CD4-positive, alpha-beta T cell treated with Interleukin-6 for 4 hours (primary cell): ENCODE measurements at regions not wholly inside any gene's neighbourhood (a gene's known extent, or its start where the extent isn't known, plus 50 kb on each side); places are given as distances from the start of the nearest gene placed in this dataset.

Experiments used
- DNase-seq: peaks from one replicate; pipeline ENCODE4 v3.0.0-alpha.2; 2020; ENCODE audit warnings: mixed read lengths

DNA sequence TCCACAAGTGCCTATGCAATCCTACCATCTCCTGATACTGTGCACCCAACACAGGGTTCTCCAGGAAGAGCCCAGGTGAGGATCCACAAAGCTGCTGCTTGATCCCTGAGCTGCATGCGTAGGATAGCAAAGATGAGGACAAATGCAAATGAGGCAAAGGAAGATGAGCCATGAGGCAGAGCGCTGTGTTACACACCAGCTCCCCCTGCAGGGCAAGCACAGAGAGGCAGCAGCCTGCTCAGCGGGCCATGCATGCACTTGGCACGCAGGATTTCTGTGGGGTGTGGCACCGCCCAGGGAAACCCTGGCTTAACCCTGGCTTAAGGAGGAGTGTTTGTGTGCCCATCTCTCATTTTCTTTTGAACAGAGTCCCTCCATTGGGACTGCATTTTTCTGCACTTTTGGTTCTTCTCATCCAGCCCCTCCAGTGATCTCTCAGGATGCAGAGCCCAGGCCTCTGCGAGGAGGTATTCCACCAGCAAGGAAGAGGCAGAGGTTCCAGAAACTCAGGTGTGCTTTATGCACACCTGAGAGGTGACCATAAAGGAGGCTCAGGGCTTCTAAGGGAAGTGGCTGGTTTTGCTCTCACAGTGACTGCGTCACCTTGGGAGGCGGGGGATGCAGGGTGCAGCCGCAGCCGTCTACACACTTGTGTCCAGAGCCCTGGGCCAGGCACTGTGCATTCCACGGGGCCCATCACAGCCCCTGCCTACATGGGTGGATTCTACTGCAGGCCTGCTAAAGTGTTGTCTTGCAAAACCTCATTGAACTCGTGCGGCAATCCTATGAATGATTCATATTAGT lies 973.3 kb upstream of the TMEM132C start:
- DNase-seq = peak; percentile 32

DNA sequence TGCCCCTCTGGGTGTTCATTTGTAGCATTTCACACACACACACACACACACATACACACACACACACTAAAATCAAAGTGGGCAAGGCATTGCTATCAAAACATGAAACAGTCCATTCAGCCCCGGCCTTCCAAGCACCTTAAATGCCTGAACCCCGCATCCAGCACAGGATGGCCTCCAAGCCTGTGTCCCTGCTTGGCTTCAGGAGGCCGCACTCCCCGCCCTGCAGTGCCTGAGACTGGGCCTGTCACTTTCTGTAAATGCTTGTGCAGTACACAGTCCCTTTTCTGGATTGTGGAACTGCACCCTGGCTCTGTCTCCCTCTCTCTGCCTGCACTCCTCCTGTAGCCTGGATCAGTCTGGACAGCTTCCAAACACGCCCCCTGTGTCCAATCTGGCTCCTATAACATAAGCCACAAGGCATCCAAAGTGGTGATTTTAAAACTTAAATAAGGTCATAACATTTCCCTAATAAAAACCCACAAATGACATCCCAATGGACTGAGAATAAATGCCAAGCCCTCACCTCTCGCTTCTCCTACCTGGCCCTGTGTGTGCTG lies 972.2 kb upstream of the TMEM132C start:
- no peak for DNase-seq

DNA sequence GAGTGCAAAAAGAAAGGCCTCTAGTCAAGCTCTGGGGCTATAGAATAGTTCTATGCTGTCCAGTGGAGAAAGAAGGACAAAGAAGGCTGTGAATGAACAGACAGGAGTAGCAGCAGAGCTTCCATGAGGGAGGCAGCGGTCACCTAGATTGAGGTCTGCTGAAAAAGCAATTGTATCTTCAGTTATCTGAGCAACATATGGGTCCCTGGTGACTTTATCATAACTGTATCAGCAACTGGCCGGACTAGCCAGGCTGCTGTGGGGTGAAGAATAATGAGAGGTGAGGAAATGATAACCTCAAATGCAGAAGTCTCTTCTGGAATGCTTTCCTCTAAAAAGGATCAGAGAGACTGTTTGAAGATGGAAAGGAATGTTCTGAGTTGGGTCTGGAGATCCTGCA lies 971.3 kb upstream of the TMEM132C start:
- no peak for DNase-seq

DNA sequence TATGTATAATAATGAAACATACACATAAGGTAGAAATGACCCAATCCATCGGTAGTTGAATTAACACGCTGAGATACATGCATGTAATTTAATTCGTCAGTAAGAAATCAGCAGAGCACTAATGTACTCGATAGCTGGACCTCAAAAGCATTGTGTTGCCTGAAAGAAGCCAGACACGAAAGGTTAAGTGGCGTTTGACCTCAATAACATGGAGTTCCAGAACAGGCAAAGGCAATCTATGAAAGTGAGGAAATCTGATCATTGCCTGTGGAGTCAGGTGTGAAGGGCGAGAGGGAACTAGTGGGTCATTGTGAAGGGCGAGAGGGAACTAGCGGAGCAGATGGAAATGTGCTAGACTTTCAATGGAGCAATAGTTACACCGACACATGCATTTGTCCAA lies 970.4 kb upstream of the TMEM132C start:
- DNase-seq = no peak

DNA sequence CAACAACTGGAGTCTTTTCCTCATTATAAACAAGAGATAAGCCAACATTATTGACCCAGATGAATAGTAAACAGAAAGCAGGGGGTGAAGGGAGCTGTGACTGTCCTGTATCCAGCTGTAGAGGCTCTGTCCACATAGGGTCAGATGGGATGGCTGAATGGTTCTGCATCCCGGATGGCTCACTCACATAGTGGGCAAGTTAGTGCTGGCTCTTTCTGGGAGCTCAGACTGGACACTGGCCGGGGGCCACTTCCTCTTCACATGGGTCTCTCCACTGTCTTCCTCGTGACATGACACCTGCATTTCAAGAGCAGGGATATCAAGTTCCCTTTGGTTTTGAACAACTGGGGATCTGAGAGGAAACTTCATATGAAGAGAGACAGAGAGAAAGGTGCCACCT lies 969.6 kb upstream of the TMEM132C start:
- DNase-seq = no peak

DNA sequence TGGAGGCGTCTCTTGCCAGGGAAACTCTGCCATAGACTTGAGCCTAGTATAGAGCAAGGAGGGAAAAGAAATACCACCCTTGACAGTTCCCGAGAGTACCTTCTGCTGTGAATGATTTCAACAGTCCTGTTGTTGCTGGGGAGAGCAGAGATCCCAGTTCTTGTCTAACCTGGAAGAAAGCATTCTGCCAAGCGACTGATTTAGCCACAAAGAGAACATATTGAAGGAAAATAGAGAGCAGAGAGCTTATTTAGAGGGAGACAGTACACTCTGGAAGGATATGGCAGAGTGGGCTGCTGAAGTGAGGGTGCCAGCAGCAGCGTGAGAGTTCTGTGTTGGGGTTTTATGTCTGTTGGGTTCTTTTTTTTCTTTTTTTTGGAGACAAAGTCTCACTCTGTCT lies 966.9 kb upstream of the TMEM132C start:
- no peak for DNase-seq

DNA sequence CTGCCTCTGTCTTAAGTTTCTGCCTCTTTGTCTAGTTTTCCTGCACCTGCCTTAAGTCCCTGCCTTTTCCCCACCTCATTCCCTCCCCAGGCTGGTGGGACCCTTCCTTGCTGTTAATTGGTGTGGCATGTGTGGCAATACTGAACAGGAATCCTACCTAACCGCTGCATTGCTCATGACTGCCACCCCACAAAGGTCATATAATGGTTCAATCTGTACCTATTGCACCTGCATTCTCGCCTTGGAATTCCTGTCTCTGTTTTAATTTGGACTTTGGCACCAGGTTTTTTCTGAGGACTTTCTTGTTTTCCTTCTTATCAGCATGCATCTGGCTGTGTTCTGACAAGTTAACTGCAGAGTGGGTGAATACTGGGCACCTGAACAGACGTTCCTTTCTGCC lies 966.2 kb upstream of the TMEM132C start:
- DNase-seq = no peak

DNA sequence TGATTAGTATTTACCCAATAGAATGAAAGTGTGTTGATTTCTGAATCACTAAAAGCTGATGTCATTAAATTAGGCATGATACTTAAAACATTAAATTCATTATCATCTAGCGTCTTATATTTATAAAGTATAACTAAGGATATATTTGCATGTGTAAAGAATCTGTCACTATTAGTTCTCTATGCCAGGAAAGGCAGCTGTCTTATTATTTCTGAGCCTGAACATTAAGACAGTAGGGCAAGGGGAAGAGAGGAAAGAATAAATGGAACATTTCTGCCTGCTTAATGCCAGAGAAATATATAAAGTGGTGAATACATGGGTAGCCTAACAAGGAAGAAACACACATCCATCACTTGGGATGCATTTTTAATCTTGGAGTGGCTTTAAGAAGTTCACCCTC lies 965.1 kb upstream of the TMEM132C start:
- DNase-seq = no peak

DNA sequence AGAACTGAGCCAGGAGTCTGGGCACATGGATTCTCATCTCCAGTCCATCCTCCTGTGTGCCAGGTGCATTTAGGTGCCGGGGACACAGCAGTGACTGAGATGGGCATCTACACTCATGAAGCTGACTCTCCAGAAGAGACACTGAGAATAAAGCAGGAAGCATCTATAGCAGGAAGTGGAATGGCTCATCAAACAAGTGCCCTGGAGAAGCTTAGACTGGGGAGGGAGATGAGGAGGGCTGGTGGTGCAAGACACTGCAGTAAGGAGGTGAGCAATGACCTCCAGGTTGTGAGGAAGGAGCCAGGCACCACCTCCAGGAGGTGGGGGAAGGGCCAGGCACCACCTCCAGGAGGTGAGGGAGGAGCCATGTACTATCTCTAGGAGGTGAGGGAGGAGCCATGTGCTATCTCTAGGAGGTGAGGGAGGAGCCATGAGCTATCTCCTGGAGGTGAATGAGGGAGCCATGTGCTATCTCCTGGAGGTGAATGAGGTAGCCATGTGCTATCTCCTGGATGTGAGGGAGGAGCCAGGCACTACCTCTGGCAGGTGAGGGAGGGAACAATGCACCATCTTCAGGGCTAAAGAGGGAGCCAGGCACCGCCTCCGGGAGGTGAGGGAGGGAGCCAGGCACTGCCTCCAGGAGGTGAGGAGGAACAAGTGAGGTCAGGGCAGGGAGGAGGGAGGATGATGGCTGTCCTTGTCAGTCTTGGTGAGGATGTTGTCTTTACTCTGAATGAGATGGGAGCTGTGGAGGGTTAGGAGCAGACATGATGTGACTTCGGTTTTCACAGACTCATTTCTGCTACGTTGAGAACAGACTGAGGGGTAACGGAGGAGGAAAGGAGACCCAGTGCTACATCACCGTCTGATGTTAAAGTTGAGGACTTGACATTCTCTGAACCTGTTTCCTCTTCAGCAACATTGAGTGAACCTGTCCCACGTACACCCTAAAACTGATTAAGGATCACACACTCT lies 961.9 kb upstream of the TMEM132C start:
- no peak for DNase-seq

DNA sequence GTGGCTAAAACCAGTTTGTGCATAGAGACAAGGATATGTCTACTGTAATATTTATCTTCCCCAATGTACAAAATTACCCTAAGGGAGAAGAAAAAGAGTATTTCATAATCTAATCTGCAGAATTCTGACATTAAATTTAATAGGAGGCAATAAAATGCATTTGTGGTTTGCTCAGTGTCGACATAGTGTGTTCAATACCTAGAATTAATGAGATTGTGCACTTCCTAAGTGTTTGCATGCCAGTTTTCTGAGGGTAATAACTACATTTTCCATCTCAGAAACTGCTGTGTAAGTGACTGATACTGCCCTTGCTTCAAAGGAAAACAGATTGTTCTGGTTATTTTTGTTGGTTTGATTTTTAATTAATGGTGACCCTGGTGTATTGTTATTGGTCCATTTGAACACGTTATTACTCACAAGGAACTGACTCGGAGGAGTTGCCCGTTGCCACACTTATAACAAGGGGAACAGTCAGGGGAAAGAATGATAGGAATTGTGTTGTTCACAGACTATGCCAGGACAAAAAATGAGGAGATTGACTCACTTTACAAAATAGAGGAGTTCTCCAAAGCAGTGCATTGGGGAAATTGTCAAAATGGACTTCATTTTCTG lies 960.3 kb upstream of the TMEM132C start:
- no peak for DNase-seq

DNA sequence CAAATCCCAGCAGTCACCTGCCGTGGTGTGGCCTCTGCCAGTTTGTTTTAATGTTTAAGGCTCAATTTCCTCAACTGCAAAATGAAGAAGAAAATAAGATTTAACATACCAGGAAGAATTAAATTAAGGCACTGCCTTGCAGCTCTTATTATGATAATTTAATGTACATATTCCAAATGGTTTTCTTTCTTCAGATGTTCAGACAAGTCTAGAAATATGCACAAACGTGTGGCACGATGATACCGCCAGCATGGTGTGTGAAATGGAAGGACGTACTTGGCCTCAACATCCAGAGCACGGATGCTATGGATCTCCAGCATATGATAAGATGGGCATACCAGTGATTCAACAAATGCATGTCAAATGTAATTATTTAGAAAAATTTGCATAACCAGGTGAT lies 959.4 kb upstream of the TMEM132C start:
- DNase-seq = no peak

DNA sequence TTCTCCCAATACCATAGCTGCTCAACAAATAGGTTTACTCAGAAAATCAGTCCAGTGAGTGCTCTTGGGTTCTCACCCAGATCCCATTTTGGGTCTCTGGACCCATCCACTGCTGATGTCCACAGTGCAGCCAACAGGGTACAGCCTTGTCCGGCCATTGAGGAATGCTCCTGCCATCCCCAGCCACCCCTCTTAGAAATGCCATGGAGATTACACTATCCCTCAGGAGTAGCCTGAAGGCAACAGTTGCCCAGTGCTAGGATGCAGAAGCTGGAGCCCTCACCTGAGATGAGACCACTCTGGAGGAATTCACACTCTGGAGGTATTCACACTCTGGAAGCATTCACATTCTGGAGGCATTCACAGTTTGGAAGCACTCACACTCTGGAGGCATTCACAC lies 958.8 kb upstream of the TMEM132C start:
- no peak for DNase-seq

DNA sequence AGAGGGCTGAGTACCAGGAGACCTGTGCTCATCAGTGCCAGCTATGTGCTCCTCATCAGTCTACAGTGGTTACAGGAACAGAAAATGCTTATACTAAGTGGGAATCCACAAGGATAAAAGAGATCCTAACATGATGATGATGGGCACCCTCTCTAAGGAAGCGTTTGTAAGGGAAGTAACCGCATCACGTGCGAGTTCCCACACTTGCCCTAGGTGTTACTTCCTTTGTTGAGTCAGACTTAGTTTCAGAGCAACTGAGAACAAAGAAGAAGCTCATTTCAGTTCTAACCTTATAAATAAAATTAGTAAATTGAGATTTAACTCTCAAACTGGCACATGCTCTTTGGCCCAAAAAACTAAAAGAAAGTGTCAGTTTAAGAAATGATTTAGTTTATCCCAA lies 956.4 kb upstream of the TMEM132C start:
- no peak for DNase-seq

DNA sequence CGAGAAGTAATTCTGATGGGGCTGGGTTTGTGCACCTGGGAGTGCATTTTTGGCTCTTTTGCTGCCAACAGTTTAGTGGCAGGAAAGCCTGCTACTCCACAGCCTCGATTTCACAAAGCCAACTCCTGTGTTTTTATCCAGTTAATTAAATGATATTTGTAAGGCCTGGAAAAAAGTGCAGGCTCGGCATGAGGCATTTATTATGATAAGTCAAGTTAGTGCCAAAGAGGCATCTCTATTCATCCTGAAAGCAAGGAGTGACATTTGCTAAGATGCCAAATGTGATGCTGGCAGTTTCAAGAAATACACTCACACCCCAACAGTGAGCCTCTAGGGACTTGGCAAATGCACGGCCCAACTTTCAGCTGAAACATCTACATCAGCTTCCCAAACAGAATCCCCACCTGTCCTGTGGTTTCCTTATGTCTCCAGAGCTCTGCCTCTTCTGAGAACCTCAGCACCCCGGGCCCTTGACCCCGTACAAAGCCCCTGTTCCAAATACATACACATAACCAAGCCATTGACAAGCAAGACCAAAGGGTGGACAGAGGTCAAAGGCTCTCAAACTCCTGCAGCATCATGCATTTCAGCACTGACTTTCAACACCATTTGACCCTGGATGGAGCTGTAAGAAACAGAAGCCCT lies 955.1 kb upstream of the TMEM132C start:
- DNase-seq = no peak

DNA sequence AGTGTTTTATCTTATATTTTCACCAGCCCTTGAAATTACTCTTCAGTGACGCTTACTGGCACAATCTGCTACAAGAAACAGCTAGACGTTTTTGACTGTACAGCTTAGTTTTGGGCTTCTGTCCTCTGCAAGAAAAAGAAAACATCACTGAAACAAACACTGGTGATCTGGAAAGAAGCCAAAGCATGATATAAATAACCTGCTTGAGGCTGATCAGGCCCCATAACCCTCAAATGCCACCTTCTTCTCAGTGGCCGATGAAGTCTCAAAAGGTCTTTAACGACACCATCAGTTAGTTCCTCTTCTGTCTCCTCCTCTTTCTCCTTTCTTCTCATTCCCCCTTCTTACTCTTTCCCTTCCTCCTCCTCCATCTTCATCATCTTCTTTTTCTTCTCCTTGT lies 942.3 kb upstream of the TMEM132C start:
- DNase-seq = no peak

DNA sequence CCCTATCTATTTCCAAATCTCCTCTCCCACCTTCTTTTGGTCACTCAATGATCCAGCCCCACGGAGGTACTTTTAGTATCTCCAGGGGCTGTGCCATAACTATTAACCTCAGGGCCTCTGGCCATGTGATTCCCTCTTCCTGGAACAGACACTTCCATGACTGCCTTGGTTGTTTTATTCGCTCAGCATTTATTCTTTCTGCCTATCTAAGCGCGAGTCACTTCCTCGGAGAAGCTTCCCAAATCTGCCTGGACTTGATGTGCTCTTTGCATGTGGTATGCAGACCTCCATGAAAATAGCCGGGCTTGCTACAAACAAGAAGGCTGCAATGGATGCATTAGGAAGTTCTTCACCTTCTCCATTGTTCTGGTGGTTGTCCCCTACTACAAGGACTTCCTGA lies 939.0 kb upstream of the TMEM132C start:
- no peak for DNase-seq

DNA sequence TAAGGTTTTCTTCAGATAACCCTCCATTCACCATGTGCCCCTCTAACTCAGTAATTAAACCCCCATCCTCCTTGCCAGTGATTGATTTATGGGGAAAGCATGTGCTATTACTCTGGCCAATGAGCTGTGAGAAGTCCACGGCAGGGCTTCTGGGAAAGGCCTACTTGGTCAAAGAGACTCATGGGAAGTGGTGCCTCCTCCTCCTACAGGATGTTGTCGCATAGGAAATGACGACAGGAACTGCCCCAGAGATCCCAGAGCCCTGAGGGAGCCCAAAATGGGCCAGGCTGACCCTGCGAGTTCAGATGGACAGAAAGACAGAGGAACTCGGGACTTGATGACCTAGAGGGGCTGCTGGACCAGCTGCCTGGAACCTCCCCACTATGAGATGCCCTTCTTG lies 938.1 kb upstream of the TMEM132C start:
- no peak for DNase-seq

DNA sequence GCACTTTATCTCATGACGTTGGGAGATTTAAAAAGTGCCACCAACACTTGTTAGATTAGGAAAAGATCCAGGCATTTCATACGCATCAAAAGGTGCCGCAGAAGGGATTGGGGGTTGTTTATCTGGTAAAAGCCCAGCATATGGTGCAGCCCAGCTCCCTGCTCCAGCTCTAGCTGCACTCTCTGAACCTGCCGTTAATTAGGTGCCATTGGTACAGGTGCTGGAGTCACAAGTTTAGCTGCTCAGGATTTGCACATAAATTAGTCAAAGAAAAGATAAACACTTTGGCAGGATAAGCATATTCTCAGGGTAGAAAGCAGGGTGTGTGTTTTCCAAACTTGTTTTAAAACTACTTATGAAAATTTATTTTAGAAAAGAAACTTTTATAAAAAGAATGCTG lies 932.6 kb upstream of the TMEM132C start:
- no peak for DNase-seq

DNA sequence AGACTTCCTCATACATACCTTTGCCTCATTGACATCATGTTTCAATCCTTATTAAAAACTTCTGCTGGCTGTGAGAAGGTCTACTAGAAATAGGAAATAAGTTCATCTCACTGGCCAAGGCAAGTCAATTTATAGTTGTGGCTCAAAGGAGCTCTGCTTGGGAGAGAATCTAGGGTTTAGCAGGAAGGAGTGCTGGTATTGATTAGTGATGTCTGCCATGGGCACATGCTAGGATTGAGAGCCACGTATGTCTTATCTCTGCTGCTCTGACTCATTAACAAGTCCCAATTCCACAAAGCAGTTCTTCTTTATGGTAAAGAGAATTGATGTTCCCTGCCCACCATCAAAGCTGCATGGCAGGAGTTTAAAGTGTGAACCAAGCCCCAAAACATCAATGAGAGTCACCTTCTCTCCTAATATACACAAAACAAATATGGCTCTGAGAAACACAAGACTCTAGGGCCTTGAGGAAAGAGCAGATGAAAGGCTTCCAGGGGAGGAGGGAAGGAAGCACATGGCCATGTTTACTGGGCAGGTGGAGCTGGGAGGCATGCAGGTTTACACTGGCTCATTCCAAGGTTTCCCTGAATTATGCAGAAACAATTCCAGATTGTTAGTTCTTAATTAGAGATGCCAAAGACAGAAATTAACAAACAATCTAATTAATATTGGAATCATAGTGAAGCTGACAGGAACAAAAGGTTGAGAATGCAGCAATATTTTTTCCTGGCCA lies 931.9 kb upstream of the TMEM132C start:
- DNase-seq = no peak

DNA sequence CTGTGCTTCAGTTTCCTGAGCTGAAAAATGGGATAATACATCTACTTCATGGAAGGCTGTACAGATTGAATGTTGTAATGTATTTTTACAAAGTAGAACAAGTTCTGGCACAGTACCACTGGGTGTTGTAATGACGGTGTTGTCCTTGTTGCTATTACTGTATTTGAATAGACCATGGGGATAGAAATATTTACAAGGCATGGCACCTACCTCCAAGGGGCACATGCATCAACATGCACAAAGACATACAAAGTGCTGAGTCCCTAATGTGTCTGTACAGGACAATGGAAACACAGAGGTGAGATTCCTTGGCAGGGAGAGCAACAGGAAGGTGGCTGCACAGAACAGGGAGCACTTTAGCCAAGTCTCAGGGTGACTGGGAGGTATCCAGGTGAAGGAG lies 930.6 kb upstream of the TMEM132C start:
- no peak for DNase-seq

DNA sequence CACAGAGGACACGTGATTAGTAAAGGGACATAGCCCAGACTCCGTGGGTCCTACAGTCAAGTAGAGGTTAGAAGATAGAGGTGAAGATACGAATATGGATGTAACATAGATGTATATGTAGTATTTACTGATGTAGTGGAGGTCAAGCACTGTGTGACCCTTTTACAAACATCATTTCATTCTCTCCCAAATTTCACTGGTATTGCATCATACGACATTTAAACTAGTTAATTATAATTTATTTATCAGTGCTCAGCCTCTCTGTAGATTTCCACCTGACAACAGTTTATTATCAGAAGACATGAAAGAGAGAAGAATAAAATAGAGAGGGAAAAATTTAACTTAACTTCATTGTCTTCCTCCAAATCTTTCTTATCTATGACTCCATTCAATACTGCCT lies 927.9 kb upstream of the TMEM132C start:
- no peak for DNase-seq

DNA sequence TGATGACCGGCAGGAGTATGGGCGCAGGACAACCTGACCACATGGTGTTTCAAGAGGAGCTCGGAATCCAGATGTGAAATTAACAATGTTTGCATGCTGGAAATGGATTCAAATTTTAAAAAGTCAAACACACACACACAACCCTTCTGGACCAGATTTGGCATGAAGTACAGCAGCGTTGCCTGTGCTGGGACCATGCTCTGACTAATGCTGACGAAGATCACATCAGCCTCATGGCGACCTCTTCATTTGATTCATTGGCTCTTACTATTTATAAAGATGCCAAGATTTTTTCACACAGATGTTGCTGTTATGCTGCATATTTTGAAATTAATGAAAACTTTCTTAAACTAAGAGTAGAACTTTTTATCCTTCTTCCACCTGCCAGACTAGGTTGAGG lies 926.6 kb upstream of the TMEM132C start:
- DNase-seq = no peak
